HG03442 (cell line): ENCODE measurements at regions not wholly inside any gene's neighbourhood (a gene's known extent, or its start where the extent isn't known, plus 50 kb on each side); places are given as distances from the start of the nearest gene placed in this dataset.

ENCODE experiments used
- ATAC-seq: cut with Tn5 transposase; IDR thresholded peaks from one replicate; pipeline ENCODE4 v1.9.1; 2021; ENCODE audit warnings: mild to moderate bottlenecking, moderate library complexity; ENCODE audit not compliant: unreplicated experiment

DNA sequence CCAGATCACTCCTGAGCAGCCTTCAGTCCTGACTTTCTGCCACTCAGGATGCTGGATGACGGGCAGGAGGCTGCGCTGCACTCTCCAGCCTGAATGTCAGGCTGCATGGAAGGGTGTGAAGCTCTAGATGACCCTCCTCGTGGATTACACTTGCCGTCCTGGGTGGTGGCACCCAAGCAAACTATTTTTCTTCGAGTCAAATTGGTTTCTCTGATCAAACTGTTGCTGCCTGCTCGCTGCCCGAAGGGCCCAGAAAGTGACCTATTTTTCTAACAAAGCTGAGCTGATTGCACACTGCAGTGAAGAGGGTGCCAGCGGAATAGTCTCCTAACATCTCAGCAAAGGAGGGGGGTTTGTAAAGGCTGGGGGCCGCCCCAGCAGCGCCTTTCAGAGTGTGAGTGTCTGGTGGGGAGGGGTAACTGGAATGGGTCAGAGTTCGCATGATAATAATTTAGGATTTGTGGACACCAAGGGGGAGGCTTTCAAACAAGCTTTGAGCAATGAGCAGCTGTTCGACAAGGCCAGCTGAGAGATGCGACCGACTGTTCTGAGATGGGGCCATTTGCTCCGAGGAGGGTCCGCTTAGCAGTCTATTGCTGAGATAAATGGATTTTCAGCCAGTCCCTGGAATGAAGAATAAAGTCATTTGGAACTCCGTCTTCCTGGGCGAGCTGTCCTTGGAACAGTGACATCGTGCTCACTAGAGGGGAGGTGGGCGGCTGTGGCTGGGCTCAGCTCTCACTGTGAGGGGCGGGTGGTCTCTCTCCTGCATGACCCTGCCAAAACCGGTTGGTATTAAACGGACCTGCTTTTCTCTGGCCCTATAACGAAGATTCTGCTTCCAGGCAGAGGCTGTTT lies 537.6 kb downstream of the BRD1 start:
- ATAC-seq = no peak

DNA sequence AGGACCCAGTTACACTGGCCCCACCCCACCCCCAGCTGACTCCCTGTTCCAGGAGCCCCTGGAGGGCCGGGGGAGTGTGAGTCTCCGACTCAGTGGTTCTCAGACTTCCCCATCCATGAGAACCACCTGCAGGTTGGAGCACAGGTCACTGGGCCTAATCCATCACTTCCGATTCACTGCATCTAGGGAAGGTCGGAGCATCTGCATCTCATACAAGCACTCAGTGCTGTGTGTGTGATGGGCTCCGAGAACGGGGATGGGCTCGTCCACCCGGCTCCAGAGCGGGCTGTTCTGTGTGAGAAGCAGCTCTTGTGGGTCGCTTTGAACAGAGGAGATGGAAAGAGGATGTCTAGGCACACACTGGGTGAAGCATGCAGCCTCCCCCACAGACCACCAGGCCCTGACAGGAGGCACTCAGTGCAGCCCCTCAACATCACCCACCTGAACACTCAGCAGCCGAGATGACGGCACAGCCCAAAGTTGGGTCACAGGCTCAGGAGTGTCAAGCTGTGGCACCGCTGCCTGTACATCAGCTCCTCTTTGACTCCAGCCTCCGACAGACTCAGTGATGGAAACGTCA lies 541.4 kb downstream of the BRD1 start:
- no peak for ATAC-seq

DNA sequence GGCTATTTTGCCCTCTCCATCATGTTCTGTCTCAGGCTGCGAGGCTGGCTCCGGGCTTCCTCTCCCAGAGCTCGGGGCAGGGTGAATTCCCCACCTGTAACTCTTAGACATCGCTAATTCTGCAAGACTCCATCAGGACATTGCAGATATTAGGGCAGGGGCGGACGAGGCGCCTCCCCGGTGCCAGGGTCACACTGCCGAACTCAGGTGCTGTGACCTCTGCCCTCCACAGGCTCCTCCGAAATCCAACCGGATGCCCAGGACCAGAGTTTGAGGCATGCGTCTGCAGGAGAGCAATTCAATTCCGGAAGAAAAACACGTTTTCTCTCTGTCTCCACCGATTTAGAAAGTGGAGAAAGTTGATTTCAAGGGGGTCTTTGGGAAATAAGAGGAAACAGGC lies 542.7 kb downstream of the BRD1 start:
- ATAC-seq = no peak

DNA sequence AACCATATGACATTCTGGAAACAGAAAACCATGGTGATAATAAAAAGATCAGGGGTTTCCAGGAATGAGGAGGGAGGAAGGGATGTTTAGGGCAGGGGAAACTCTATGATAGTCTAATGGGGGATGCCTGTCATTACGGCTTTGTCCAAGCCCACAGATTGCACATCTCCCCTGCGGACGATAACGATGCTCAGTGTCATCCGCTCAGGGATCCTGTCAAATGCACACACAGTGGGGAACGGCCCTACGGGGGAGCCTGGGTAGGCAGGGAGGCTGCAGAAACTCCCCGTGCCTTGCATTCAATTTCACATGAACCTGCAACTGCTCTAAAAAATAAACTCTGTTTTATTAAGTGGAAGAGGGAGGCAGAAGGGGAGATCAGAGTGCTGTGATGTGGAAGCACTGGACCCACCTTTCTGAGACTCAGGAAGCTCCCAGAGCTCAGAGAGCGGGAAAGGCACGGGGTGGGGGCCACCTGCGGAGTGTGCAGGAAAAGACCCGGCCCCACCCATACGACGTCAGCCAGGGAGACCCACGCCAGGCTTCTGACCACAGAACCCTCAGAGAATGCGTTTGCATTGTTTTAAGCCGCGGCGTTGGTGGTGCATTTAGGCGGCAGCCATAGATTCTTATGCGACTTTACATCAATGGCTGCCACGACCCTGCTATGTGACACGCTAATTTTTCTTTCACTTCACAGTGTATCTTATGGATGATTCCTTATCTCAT lies 543.5 kb downstream of the BRD1 start:
- ATAC-seq = no peak

DNA sequence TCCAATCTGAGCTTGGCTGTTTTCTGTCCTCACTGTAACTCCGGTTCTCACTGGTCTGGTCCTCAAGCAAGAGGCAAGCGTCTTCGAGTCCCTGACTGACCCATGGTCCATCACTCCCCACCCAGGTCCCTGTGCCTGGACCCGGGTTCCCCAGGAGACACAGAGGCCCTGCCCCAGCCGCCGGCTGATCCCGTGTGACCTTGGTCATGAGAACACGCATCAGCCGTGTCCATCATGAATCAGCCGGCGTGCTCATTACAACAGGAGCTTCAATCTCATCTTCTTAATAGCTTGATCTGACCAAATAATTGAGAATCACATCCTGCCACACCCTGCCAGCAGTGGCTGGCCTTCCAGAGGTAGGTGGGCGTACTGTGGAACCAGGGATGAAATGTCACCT lies 545.1 kb downstream of the BRD1 start:
- ATAC-seq = no peak

DNA sequence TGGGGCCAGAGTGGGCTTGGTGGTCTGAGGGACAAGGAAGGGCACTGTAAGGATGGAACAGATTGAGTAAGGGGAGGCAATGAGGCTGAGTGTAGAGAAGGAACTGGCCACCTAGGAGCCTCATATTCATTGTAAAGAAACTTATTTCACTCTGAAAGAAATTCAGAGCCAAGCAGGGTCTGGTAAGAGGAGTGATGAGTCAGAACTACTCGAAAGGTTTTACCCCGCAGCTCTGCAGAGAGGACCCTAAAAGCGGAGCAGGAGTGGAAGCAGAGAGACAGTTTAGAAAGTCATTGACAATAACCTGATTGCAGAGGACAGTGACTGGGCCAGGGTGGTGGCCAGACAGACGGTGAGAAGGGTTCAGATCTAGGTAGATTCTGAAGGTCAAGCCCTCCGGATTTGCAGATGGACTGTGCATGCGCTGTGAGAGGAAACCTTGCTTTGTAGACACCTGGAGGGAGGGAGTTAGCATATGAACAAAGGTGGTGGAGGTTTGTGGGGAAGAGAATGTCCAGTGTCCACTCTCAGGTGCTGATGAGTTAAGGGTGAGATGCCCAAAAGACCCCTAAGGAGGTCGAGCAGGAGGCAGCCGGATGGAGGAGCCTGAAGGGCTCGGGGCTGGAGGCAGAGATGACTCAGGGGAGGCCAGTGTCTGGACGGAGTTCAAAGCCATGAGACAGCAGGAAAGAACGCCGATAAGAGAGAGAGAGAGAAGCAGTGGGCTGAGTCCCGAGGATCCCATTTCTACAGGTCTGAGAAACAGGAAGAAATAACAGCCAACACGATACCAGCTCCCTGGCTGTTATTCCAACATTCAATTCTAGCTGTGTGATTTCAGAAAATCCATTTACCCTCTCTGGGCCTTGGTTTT lies 546.0 kb downstream of the BRD1 start:
- no peak for ATAC-seq

DNA sequence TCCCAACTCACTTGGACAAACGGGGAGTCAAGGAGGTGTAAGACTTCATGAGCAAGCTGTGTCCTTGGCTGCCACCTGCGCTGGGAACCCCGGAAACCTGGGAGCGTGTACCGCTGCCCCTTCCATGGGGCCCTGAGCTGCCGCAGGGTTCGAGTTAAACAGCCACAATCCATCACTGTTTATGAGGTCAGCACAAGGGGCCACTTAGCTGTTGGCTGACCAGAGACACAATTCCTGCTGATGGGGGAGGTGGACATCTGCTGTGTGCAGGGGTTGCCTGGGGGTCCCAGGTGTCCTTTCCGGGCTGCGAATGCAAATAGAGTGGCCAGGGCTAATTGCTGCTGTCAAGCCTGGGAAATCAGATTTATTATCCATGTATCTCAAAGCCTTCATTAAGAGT lies 549.3 kb downstream of the BRD1 start:
- no peak for ATAC-seq

DNA sequence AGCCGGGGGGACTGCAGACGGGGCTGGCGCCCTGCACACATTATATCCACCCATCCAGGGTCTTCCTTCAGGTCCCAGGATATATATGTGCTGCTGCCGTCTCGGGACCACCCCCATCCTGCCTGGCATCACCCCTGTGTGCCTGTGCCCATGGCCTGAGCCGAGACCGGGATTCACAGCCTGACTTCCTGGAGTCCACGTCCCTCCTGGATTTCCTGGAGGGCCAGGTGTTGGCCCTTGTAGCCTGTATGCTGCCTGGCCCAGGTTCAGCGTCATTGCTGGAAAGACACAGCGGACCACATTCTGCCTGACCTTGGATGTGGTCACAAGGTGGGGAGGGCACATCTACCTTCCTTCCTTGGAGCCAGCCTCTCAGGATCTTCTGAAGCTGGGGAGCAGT lies 551.1 kb downstream of the BRD1 start:
- ATAC-seq = no peak

DNA sequence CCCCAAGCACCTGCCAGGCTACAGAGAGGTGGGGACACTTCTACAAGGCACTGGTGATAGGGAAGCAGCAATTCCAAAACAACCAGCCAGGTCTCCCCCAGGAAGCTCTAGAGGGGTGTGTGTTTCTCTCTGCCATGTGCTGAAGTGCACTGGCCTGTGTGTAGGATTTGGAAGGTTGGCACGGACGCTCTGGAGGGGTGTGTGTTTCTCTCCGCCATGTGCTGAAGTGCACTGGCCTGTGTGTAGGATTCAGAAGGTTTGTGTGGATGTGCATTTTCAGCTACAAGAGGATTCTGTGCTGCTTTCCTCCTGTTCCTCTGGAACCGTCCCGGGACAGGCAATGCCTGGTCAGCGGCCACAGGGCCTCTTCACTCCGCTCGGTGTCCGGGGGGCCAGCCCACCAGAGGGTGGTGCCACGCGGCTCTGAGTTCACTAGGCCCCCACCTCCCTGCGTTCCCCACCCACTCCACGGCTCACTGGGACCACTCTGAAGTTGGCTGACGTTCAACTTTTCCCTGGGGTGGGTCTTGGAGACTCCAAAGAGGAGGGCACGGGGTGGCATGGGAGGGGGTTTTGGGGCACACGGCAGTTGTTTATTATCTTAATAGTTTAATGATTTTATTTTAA lies 552.8 kb downstream of the BRD1 start:
- ATAC-seq = no peak

DNA sequence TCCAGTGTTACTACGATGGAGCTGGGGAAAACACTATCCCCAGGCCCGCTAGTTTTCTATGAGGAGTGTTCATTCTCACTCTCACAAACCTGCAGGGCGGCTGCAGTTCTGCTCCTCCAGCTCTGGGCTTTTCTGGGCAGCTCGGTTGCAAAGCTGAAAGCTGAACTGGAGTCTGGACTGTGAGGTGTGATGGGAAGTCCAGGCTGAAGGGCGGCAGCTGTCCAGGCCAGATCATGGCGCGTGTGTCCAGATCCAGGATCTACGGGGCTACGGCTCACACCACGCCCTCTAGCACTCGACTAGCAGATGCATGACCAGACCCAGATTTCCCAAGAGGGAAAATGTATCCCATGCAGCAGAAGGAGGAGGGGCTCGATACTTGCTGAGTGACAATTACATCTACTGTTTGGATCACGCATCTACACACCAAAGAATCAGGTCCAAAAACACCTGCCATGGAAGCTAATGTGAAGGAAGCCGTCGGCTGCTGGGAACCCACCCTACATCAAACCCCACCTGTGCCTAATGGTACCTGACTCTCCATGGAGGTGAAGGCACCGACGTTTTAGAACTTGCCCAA lies 555.0 kb downstream of the BRD1 start:
- ATAC-seq = no peak

DNA sequence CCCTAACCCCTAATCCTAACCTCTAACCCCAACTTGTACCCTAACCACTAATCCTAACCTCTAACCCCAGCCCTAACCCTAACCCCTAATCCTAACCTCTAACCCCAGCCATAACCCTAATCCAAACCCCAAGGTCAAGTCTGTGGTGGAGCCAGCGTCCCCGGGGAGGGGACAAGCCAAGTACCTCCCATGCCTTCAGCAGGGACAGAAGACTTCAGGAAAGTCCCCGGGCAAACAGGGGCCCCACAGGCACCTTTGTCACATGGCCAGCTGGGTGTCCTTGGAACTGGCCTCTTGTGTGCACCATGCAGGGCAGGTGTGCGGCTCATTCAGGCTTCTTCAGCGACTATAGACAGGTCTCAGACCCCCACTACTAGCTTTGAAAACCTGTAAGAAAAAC lies 555.8 kb downstream of the BRD1 start:
- no peak for ATAC-seq

DNA sequence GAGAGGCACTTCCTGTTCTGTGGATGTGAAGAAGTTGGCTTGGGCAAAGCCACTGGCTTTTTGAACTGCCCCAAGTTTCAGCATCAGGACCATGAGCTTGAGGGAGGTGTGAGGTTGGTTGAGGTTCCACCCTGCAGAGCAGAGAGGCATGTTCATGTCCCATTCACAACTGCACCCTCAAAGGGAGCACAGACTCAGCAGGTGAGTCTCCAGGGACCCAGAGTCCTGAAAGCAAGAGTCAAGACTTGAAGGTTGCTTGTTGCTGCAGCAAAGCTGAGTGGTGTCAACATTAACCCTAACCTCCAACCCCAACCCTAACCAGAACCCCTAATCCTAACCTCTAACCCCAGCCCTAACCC lies 556.3 kb downstream of the BRD1 start:
- ATAC-seq = no peak

DNA sequence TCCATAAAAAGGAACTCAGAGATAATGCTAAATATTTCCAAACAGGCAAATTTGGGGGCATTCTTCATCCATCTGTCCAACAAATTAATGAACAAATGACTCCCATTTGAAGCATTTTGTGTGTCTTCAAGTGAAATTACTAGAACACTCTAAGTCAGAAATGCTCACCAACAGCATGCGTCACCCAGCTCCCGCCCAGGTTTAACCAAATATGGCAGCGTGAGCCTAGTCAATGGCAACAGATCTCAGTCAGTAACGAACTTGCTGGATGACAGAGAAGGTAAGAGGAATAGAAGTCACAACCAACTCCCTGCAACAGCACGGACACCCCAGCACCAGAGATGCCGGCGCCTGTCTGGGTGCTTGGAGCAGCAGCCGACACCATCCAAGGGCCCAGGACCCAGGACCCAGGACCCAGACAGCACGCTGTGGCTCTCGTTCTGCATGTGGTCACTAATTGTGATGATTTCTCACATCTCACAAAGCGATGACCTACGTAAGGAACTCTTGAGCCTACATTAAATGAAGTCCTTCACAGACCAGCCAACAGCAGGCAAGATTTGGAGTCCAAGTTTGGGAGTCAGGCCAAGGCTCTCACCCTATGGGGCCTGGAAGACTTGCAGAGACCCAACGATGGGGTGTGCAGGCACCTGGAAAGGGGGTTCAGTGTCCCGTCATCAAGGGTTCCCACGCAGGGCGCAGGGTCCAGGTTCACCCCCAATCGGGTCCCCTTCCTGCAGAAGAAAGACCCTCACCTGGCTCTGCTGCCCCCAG lies 556.9 kb downstream of the BRD1 start:
- ATAC-seq = no peak

DNA sequence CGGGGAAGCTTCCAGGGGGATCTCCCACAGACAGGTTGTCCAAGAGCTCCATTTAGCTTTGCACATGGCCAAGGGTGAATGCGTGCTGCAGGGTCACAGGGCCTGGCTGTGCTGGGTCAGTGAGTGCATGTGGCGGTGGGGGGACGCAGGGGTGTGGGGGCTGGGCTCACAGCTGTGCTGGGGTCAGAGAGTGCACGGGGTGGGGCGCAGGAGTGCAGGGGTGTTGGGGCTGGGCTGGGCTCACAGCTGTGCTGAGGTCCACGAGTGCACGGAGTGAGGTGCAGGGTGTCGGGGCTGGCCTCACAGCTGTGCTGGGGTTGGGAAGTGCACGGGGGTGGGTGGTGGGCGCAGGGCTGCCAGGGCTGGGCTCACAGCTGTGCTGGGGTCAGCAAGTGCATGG lies 557.7 kb downstream of the BRD1 start:
- ATAC-seq = no peak

DNA sequence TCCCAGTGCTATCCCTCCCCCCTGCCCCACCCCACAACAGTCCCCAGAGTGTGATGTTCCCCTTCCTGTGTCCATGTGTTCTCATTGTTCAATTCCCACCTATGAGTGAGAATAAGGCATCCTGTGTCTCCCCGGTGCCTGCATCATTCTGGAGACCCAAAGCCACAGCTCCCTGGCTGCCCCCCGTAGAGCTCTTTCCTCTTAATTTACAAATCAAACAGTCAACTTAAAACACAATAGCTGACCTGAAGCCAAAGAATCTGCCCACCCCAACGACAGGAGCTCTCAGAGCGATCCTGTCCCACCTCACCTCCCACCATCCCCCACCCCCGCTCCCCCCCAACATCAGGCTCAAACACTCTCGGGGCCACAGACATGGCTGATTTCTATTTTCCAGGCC lies 558.3 kb downstream of the BRD1 start:
- ATAC-seq = no peak

DNA sequence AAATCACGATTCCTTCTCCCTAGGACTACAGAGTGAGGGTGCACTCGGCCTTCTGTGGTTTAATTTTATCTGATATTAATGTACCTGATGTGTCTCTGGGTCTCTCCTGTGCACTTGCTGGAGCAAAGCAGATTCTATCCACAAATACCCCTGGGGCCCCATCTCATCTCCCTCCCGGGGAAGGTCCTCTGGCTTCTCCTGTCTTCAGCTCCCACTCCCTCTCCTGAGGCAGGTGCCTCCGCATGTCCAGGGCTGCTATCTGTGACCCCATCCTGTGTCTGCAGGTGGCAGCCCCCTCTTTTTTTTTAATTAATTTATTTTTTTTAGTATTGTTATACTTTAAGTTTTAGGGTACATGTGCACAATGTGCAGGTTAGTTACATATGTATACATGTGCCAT lies 558.7 kb downstream of the BRD1 start:
- ATAC-seq = no peak

DNA sequence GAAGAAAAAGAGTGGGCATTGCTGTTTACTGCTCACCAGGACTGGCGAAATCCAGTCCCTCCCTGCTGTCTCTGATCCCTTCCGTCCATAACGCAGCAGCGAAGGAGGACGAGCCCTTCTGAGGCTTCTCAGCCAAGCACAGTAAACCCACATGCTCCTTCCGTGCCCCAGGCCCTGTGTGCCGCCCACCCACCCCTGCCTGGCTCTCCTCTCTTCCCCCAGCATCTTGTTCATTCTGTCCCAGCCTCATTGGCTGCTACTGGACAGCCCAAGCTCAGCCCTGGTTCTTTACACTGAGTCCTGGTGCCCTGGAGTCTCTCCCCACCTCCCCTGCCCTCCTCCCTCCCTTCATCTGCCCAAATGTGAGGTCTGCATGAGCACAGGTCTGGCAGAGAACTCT lies 559.7 kb downstream of the BRD1 start:
- ATAC-seq = no peak

DNA sequence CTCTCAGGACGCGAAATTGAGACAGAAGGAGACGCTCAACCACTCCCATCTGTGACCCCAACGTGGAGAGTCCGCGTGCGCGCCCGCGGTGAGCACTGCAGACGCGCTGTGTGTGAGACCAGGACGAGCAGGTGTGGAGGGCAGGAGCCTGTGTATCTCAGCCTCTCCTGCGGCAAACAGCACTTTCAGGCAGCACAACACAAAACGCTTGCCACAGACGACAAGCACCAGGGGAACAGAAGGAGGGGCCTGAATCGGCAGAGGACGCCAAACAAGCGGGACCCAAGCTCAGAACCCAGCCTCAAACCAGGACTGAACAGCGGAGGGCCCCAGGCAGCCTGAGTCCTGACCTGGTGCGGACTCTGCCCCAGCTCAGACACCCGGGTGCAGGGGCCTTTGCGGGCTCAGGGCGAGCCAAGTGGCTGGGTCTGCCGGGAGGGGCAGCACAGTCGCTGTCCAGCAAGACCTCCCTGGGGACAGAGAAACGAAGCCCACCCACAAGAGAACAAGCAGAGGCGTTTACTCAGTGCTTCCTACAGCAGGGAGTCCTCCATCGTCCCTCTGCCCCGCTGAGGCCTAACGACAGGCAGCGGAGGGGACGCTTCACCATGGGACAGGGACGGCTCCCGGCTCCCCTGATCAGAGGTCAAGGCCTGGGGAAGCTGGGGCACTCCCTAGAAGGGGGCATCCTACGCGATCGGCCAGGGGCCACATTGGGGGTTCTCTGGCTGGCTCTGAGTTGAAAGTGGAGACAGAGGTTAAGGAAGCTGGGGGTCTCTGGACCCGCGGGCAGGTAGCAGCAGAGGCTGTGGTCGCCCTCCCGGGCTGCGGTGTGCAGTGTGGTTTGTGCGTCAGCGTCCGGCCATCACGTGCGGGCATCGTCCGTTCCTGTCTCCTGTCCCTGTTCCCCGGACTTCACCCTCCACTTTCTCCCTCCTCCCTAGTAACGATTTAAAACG lies 560.8 kb downstream of the BRD1 start:
- no peak for ATAC-seq

DNA sequence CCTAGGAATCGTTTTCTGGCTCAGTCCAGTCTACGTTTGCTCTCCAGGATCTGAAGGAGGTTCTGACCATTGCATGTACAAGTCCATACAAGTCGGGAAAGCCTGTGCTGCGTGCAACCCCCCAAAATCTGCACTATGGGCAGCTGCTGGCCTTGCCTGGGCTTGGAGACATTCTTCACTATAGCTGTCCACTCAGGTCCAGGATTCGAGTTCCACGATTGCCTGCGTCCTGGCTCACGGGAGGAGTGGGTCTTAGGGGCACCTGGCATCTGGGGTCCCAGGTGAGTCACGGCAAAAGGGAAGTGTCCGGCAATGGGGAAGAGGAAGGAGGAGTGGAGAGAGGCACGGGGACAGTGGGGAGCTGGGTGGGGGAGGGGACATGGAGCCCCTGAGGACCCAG lies 563.0 kb downstream of the BRD1 start:
- ATAC-seq = no peak
